Cardiac septum (tissue), 1 donor: ENCODE measurements at regions not wholly inside any gene's neighbourhood (a gene's known extent, or its start where the extent isn't known, plus 50 kb on each side); places are given as distances from the start of the nearest gene placed in this dataset.
"Not testable (repeated sequence)": the region's sequence is repeated elsewhere in the genome, so short reads cannot be mapped to it uniquely, and the experiment has no call there.

ENCODE experiments used
- DNase-seq: peaks from one replicate; pipeline ENCODE4 v3.0.0-alpha.2; 2020; ENCODE audit warnings: low spot score
- intact Hi-C: fragments of 100-400 bp; cut with DNase I; formaldehyde crosslinking; loops from one replicate; pipeline ENCODE4 v1.14.0; 2022
- donor health status: DM: no; HTN: no; CAD: no.

DNA sequence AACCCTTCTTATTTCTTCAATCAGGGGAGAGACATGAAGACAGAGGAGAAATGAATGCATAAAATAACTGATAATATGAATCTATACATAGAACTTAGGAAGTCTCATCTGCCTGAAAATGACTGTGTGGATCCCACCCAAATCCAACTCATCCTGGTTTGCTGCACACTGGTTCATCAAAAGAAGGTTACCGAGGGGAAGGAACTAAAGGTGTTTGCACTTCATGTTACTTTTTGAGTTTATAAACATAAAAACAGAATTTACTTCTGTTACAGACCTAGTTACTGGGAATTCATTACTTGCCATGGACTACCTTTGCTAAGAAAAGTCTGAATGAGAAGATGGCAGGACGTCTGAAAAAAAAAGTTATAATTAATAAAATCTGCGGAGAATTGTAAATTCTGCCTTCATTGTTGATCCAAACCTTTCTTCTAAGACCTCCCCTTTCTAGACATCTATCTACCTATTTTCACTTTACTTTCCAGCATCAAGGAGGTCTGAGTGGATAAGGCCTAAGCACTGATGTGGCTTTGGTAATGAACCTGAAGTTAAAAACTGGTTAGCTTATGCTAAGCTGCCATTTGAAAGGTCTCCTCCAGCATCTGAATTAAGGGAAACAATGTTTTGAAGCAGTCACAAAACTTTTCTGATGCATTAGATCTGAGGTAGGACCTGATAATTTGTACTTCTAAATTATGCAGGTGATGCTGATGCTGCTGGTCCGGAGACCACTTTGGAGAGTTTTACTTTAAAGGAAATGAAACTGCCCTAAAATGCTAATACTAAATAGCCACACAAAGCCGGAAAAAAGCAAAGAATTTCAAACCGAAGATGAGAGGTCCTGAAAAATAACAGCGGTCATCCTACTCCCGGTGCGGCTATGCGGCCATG, 84.0 kb downstream of the HFE start:
- intact Hi-C loops, result loop anchor here (10.0 kb wide), 2 partner anchors 114 to 424 kb away; partner anchors contain the start of gene ABT1
- no peak for DNase-seq

DNA sequence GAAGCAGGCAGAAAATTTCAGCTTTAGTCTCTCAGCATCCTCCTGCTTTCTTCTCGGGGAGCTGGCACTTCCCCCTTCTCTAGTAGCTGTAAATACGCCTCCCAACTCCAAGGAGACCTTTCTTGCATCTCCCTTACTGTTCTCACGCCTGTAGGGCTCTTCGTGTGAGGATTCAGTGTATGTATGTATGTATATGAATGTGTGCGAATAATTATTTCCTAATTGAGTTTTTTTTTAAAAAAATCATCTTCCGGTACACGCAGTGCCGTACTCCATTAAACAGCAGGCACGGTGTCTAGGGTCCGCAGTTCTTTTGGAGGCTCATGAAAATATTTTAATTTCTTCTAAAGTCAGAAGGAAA, 85.4 kb downstream of the HFE start:
- DNase-seq, result no peak
- intact Hi-C loops, result loop anchor here (2.0 to 10.0 kb wide), 3 partner anchors 14 to 422 kb away; partner anchors contain the start of gene ABT1

DNA sequence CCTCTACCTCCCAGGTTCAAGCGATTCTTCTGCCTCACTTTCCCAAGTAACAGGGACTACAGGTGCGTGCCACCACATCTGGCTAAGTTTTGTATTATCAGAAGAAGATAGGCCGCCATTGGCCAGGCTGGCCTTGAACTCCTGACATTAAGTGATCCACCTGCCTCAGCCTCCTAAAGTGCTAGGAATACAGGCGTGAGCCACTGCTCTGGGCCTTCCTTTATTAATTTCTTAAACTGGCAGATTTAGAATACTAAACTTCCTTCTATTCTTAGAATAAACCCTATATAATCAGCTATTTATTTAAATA, 86.6 kb downstream of the HFE start:
- intact Hi-C loops, result loop anchor here (2.0 to 10.0 kb wide), 3 partner anchors 15 to 421 kb away; partner anchors contain the start of gene ABT1
- no peak for DNase-seq

DNA sequence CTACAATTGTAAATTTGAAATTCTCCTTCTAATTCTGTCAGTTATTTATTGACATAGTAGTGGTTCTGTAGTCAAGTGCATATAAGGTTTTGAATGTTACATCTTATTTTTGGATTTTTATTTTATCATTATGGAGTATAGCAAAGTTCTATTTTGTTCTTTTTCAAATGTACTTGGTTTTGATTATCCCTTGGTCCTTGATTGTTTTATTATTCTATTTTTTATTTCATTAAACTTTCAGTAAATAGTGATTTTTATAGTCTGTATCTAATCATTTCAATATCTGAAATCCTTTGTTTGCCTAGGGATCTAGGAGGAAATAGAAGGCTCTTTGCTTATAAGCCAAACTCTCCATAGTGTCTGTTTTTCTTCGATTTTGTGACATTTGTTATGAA, 87.8 kb downstream of the HFE start:
- intact Hi-C loops, result loop anchor here (10.0 kb wide), 2 partner anchors 110 to 420 kb away; partner anchors contain the start of gene ABT1
- DNase-seq, result no peak

DNA sequence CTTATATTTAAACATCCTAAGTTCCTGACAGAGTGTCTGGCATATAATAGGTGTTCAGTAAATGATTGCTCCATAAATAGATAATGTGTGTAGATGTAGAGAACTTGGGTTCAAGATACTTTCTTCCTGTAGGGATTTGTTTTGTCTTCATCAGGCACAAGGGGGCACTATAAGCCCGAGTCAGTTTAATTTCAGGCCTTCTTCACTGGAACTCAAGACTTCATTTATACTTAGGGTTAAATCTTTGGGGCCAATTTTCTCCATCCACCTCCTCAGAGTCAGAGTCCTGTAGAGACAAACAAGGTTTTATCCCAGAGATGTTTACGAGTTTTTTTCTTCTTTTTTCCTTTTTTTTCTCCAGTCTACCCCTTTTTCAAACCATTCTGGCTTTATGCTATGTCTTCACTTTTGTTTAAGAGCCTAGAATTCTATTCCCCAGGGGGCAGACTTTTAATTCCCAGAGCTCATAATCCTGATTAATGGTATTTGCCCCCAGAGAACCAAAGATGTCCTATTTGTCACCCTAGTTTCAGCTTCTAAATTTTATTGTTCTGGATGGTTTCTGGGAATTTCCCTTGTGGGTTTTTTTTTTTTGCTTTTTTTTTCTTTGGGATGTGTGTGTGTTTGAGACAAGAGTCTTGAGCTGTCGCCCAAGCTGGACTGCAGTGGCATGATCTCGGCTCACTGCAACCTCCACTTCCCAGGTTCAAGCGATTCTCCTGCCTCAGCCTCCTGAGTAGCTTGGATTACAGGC, 88.4 kb downstream of the HFE start:
- intact Hi-C loops, result loop anchor here (10.0 kb wide), 2 partner anchors 109 to 419 kb away; partner anchors contain the start of gene ABT1
- DNase-seq, result no peak

DNA sequence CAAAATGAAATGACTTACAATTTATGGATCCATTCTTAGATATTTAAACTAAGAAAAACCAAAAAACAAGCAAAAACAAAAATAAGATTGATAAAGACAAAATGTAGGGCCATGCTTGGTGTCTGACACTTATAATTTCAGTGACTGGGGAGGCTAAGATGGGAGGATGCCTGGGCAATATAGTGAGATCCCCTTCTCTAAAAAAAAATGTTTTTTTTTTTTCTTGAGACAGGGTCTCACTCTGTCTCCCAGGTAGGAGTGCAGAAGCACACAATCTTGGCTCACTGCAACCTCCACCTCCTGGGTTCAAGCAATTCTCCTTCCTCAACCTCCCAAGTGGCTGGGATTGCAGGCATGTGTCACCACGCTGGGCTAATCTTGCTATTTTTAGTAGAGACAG, 92.4 kb downstream of the HFE start:
- intact Hi-C loops, result loop anchor here (10.0 kb wide), 2 partner anchors 105 to 415 kb away; partner anchors contain the start of gene ABT1
- DNase-seq, result no peak

DNA sequence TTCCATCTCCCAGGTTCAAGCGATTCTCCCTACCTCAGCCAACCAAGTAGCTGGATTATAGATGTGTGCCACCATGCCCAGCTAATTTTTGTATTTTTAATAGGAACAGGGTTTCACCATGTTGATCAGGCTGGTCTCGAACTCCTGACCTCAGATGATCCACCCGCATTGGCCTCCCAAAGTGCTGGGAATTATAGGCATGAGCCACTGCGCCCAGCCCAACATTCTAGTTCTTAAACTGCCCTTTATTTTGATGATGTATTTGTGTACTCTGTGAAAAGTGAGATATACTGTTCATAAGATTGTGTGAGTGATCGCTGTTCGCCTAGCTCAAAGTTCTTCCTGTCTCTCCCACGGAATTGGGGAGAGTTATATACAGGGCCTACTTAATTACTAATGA, 93.1 kb downstream of the HFE start:
- intact Hi-C loops, result no loop called here

DNA sequence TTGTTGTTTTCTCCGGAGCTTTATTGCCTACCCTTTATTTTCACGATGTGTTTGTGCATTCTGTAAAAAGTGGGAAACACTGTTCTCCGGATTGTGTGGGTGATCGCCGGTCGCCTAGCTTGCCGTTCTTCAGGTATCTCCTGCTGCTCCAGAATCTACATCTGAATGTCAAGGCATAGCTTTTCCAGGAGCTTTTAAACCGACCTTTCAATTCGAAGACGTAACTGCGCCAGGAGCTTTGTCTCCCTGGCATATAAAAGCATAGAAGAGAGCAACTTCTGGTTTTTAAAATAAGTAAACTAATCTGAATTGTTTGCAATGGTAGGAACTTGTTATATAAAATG, 96.0 kb downstream of the HFE start:
- intact Hi-C loops, result no loop called here
- no peak for DNase-seq

More for the DNA sequence above, 93.1 kb downstream of the HFE start:
- DNase-seq, result no peak

DNA sequence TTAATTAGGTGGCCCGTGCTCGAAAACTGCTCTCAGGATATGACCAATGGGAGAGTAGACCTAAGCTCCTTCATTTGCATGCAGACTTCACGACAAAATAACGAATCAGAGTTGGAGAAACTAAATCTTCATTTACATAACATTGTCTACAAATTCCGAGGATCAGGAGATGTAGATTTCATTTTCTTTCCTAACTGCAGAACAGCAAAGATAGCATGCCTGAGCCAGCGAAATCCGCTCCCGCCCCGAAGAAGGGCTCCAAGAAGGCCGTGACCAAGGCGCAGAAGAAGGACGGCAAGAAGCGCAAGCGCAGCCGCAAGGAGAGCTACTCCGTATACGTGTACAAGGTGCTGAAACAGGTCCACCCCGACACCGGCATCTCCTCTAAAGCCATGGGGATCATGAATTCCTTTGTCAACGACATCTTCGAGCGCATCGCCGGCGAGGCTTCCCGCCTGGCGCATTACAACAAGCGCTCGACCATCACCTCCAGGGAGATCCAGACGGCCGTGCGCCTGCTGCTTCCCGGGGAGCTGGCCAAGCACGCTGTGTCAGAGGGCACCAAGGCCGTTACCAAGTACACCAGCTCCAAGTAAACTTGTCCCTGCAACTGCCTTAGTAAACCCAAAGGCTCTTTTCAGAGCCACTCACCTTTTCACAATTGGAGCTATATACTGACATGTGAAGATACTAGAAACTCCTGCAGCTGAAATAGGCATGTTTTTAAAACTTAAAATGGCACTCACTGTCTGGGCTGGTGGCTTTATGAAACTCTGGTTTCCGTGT, 96.5 kb downstream of the HFE start:
- peak; percentile 82 for DNase-seq
- intact Hi-C loops, result no loop called here

DNA sequence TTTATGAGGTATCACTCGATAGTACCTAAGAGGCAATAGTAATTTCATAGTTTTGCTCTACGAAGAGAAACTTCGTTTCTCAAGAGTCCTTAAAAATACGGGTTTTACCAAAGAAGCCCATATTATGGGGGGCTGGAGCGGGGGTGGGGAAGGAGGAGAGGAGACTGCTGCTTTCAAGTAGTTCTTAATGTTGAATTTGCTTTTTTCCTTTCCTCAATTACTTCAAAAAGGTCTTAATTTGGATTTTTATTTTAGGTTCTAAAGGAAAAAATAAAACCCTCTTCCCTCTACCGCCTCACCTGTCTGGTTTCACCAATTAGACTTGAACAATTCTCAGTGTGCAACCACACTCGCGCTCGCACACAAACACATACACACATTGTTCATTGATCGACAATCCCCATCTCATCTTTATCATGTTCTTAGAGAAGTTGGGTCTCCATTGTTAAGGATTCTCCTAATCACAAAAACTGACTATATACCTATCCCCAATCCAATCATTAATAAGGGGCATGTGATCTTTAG, 97.2 kb downstream of the HFE start:
- no peak for DNase-seq
- intact Hi-C loops, result no loop called here

DNA sequence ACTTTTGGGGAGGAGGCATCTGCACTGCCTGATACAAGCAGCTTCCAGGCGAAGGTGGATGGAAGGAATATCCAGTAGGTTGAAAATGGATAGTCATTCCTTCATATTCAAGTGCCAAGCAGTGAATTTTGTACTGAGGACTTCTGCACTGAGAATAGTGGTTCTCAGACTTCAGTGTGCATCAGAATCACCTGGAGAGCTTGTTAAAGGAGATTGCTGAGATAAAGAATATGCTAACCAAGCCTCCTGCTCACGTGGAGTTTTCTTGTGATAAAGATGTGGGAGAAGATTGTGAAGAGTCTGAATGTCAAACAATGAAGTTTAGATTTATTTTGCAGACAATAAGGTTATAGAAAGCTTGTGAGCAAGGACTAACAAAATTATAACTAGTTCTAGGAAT, 97.8 kb downstream of the HFE start:
- intact Hi-C loops, result no loop called here
- no peak for DNase-seq

DNA sequence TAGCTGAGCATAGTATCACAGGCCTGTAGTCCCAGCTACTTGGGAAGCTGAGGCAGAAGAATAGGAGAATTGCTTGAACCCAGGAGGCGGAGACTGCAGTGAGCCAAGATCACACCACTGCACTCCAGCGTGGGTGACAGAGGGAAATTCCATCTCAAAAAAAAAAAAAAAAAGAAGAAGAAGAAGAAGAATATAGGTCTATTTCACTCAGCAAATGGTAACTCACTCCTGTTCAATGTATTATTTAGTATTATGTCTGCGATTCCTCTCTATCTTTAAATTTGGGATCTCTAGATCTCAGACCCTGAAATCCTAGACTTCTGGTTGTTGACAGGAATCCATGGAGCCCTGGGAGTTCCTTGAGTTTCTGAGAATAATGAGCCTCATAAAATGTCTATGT, 98.6 kb downstream of the HFE start:
- DNase-seq, result no peak
- intact Hi-C loops, result no loop called here

DNA sequence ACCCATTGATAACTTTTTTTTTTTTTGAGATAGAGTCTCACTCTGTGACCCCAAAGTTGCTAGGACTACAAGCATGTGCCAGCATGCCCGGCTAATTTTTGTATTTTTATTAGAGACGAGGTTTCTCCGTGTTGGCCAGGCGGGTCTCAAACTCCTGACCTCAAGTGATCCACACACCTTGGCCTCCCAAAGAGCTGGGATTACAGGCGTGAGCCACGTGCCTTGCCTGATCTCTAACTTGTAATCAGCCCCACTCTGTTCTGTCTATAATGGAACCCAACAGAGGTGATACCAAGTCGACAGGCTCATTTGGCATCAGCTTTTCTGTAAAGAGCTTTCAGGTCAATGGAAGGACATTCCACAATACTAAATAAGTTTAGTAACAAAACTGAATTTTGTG, 99.4 kb downstream of the HFE start:
- intact Hi-C loops, result no loop called here
- no peak for DNase-seq

DNA sequence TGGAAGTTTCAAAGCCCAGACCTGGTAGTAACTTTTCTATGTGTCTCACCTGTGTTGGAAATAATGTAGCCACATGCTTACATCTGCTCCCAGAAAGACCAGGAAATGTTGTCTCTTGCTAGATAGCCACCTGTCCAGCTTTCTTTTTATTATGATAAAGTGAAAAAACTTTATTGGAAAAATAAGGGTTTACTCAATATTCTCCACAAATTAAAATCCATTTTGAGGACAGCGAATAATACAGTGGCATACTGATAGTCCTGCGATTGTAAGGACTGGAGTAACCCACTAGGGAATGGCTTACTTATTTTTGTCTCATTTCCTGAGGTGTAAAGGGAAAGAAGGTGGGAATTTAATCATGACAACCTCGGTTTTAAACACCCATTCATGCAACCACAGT, 100.1 kb downstream of the HFE start:
- intact Hi-C loops, result no loop called here

DNA sequence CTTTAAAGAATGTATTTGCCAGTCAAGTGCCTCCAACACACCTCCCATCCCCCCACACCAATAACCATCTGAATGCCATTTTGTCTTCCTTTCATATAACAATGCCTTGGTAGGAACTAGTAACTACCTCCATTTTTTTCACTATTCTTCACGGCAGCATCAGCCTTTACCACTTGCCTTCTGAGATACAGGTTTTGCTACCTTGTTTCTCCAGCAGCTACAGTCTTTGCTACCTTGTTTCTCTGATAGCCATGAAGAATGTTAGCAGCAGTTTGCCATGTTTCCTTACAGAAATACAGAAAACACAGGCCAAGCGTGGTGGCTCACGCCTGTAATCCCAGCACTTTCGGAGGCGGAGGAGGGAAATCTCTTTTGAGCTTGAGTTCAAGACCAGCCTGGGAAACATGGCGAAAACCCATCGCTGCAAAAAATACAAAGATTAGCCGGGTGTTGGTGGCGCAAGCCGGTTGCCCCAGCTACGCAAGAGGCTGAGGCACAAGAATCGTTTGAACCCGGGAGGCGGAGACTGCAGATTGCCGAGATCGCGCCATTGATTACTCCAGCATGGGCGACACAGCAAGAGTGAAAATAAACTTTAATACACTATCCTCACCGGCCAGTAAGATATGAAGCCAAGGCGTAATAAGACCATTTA, 100.9 kb downstream of the HFE start:
- intact Hi-C loops, result no loop called here

More for the DNA sequence above, 100.1 kb downstream of the HFE start:
- DNase-seq, result no peak

DNA sequence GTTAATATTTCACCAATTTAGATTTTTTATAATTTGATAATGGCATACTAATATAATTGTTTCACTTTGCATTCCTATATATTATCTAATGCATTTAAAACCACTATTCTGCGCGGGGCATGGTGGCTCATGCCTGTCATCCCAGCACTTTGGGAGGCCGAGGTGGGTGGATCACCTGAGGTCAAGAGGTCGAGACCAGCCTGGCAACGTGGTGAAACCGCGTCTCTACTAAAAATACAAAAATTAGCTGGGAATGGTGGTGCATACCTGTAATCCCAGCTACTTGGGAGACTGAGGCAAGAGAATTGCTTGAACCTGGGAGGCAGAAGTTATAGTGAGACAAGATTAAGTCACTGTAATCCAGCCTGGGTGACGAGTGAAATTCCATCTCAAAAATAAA, 104.3 kb downstream of the HFE start:
- intact Hi-C loops, DNase-seq: not testable (repeated sequence)

More for the DNA sequence above, 100.9 kb downstream of the HFE start:
- no peak for DNase-seq

DNA sequence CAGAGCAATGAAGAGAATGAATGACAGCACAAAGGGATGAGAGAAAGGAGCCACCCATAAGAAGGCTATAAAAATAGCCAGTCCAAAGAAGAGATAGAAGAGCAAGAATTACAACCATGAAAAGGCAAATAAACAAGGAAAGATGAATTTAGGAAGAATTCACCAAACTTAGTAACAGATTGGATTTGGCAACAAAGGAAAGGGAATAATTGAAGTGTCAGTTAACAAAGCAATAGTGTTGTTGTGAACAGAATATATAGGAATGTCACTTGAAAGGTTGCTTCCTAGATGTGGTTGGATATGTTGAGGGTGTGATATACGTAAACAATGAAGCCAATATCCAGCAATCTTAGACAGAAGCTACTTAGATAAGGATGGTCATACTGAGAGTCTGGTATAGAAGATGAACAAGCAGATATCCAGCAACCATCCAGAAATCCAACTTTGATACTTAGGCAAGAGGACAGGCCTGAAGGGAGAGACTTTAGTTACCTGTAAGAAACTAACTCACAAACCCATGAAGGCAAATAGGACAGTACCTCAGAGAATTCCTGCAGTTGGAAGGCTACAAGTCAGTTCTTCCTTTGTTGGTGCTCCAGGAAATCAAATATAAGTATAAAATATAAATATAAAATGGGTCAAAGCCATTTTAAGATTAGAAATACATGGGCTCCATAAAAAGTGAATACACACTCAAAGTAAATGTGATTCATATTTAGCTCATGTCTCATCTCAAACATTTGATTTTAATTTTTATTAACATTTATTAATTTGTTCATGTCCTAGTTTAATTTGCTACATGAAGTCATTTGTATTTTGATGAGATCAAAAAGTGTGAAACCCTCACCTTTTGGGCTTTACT, 106.5 kb downstream of the HFE start:
- no peak for DNase-seq
- intact Hi-C loops, result no loop called here

DNA sequence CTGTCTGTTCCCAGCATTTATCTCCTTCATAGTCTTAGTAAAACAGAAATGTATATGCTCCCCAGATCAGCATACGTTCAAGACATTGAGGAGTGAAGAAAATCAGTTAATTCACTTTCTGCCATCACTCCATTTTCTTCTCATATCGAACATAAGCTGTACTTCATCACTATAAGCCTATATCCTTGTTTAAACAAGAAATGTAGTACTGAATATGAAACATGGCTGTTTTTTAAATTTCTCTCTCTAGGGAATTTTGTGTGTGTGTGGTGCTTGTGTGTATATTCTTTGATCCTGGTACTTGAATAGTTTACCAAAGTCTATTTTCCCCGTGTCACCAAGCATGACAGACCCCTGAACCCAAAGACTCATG, 107.1 kb downstream of the HFE start:
- no peak for DNase-seq
- intact Hi-C loops, result no loop called here
